AG10803 (cell line): ENCODE measurements at regions not wholly inside any gene's neighbourhood (a gene's known extent, or its start where the extent isn't known, plus 50 kb on each side); places are given as distances from the start of the nearest gene placed in this dataset.

Experiments
- DNase-seq: peaks from one replicate; pipeline ENCODE4 v3.0.0; 2010; ENCODE audit warnings: low read depth
- H3K4me3 ChIP-seq: 2 replicates; pipeline ENCODE4 v1.5.1; 2011; ENCODE audit warnings: mild to moderate bottlenecking, low read length, control low read depth
- TF ChIP-seq, protein P1 (sequence below): conservative IDR thresholded peaks from 2 replicates; pipeline ENCODE4 v1.5.1; 2011; ENCODE audit warnings: mild to moderate bottlenecking, low read length, control low read depth, inconsistent platforms

DNA sequence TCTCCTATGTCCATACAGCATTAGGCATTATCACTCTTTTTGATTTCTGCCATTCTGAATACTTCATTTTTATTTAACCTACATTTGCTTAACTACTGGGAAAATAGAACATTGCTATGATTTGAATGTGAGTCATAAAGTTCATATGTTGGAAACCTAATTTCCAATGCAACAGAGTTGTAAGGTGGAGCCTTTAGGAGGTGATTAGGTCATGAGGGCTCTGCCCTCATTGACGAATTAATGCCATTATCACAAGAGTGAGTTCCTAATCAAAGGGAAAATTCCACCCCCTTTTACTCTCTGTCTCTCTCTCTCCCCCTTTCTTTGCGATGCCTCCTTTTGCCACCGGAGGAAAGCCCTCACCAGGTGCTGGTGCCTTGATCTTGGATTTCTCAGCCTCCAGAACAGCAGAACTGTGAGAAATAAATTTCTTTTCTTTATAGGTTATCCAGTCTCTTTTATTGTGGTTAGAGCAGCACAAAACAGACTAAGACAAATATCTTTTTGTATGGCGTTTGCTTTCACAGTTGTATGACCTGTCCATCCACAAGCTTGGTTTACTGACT is 180.1 kb upstream of the ARID2 start:
- TF ChIP-seq, protein P1, sequence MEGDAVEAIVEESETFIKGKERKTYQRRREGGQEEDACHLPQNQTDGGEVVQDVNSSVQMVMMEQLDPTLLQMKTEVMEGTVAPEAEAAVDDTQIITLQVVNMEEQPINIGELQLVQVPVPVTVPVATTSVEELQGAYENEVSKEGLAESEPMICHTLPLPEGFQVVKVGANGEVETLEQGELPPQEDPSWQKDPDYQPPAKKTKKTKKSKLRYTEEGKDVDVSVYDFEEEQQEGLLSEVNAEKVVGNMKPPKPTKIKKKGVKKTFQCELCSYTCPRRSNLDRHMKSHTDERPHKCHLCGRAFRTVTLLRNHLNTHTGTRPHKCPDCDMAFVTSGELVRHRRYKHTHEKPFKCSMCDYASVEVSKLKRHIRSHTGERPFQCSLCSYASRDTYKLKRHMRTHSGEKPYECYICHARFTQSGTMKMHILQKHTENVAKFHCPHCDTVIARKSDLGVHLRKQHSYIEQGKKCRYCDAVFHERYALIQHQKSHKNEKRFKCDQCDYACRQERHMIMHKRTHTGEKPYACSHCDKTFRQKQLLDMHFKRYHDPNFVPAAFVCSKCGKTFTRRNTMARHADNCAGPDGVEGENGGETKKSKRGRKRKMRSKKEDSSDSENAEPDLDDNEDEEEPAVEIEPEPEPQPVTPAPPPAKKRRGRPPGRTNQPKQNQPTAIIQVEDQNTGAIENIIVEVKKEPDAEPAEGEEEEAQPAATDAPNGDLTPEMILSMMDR: no peak
- no peak for DNase-seq

DNA sequence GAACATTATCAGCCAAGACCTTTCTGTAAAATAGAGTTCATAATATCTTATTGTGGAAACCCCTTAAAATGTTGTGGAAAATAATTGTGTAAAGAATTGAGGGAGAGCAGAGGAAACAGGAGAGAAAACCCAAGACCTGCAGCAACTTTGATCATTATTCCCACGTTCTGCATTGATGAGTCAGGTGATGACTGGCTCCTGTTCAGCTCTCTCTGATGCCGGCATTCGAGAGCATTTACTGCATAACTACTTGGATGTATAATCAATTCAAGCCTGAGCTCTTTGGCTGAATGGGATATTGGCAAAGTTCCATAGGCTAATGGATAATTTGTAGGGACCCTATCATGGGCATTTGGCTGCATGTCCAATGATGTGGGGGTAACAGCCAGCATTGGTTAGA is 176.3 kb upstream of the ARID2 start:
- TF ChIP-seq, protein P1: no peak
- DNase-seq: no peak
- no peak overlapping the region for H3K4me3 ChIP-seq

More for the DNA sequence above, 180.1 kb upstream of the ARID2 start:
- H3K4me3 ChIP-seq: no peak overlapping the region

DNA sequence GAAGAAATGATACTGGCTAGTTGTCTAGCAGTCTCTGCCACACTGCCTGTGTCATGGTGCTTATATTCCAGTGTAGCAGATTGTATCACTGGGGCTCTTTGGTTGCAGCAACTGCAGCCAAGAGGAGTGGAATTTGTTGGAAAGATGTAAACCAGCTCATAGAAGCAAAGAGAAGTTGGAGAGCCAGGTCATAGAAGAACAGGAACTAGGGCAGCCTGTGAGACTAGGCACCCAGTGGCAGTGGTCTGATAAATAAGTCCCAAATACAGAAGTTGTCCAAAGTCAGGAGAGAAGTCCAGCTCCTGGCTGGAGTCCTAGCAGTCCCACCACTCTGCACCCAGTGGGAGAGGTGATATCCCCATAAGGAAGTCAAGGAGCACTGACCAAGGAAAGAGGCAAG is 172.5 kb upstream of the ARID2 start:
- DNase-seq: no peak
- H3K4me3 ChIP-seq: no peak overlapping the region
- TF ChIP-seq, protein P1: no peak

DNA sequence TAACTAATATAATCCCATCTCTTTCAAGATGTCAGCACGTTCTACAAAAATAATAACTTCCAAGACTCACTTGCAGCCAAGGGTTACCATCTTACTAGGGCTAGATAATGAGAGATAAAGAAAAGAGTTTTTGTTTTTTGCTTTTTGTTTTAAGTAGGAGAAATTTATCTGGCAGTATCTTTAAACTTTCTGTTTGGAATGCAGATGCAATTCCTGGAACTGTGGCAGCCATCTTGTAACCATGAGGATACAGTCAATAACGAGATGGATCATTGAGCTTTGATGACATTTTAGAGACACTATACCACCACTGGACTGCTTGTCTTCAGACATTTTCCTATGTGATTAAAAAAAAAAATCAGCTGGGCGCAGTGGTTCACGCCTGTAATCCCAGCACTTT is 171.2 kb upstream of the ARID2 start:
- TF ChIP-seq, protein P1: no peak
- no peak for DNase-seq
- H3K4me3 ChIP-seq: no peak overlapping the region

DNA sequence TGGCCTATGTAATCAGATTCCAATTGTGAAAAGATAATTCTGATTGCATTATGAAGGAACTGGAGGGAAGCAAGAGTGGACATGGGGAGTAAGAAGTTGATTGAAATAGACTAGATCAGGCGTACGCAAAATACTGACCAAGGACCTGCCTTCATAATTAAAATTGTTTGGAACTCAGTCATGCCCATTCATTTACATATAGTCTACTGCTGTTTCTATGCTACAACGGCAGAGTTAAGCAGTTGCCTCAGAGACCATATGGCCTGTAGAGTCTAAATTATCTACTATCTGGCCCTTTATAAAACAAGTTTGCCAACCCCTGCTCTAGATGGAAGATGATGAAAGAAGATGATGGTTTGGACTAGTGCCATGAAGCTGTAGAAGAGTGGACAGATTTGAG is 170.0 kb upstream of the ARID2 start:
- TF ChIP-seq, protein P1: no peak
- H3K4me3 ChIP-seq: no peak overlapping the region
- no peak for DNase-seq

DNA sequence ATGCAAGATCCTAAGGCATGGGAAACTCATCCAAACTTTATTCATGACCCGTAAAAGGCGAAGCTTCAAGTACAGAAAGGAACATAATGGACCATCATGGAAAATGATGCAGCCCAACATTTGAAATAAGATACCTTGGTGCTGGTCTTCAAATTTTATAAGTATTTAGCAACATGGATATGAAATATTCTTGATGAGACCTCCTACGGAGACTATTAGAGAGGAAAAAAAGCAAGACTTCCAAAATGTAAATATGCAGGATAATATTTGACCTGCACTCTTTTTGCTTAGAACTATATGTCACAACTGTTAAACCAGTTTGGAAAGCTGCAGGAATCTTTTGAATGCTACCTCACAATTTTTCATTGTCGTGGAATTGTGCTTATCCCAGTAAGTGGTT is 168.8 kb upstream of the ARID2 start:
- DNase-seq: no peak
- TF ChIP-seq, protein P1: no peak
- H3K4me3 ChIP-seq: no peak overlapping the region

DNA sequence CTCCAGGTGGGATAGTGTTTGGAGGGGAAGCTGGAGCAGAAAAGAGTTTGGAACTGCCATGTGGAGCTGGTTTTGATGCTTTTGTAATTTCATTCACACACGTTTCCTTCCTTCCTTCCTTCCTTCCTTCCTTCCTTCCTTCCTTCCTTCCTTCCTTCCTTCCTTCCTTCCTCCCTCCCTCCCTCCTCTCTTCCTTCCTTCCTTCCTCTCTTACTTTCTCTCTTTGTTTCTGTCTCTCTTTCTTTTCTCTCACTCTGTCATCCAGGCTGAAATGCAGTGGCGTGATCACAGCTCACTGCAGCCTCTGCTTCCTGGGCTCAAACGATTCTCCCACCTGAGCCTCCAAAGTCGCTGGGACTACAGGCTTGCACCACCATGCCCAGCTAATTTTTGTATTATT is 168.0 kb upstream of the ARID2 start:
- TF ChIP-seq, protein P1: no peak
- no peak for DNase-seq
- no peak overlapping the region for H3K4me3 ChIP-seq
